HG03103 (cell line): ENCODE measurements at regions not wholly inside any gene's neighbourhood (a gene's known extent, or its start where the extent isn't known, plus 50 kb on each side); places are given as distances from the start of the nearest gene placed in this dataset.

Source experiments
- ATAC-seq: cut with Tn5 transposase; IDR thresholded peaks from one replicate; pipeline ENCODE4 v1.9.1; 2021; ENCODE audit warnings: low read depth; ENCODE audit not compliant: unreplicated experiment

- no peak for ATAC-seq
These were observed 101.9 kb downstream of the RAB11FIP2 start for GRCh38 chr10:117944676-117945447.

GRCh38 chr10:117945651-117946050 is 101.1 kb downstream of the RAB11FIP2 start:
- no peak for ATAC-seq

GRCh38 chr10:117946525-117947070 is 100.1 kb downstream of the RAB11FIP2 start:
- no peak for ATAC-seq

- ATAC-seq, result no peak
These were observed 98.2 kb downstream of the RAB11FIP2 start for GRCh38 chr10:117948493-117948892.

GRCh38 chr10:117950408-117950807 is 96.3 kb downstream of the RAB11FIP2 start:
- ATAC-seq, result no peak
